Esophagus (tissue), 2 donors: ENCODE measurements at regions not wholly inside any gene's neighbourhood (a gene's known extent, or its start where the extent isn't known, plus 50 kb on each side); places are given as distances from the start of the nearest gene placed in this dataset.

ENCODE experiments used
- H3K27ac ChIP-seq, 2 donors: one replicate each; pipeline ENCODE4 v1.5.1; 2013; ENCODE audit warnings: low read depth in 2 of 2, mild to moderate bottlenecking in 2 of 2, inconsistent platforms in 1 of 2, low read length in 1 of 2, moderate library complexity in 1 of 2
- H3K27me3 ChIP-seq, 2 donors: one replicate each; pipeline ENCODE4 v1.6.1; 2013; ENCODE audit warnings: low read length in 2 of 2, control low read depth in 1 of 2, mild to moderate bottlenecking in 1 of 2; ENCODE audit not compliant: insufficient read depth in 2 of 2, control insufficient read depth in 1 of 2
- H3K36me3 ChIP-seq, 2 donors: one replicate each; pipeline ENCODE4 v1.6.1; 2013; ENCODE audit warnings: low read length in 1 of 2; ENCODE audit not compliant: control insufficient read depth in 2 of 2, insufficient read depth in 2 of 2
- H3K4me1 ChIP-seq, 2 donors: one replicate each; pipeline ENCODE4 v1.6.1; 2013; ENCODE audit warnings: low read length in 1 of 2; ENCODE audit not compliant: control insufficient read depth in 2 of 2, insufficient read depth in 2 of 2
- H3K4me3 ChIP-seq, 2 donors: one replicate each; pipeline ENCODE4 v1.5.1; 2013; ENCODE audit warnings: low read length in 2 of 2, mild to moderate bottlenecking in 2 of 2, low read depth in 1 of 2, moderate library complexity in 1 of 2
- H3K9me3 ChIP-seq, 2 donors: one replicate each; pipeline ENCODE4 v1.6.1; 2013; ENCODE audit warnings: mild to moderate bottlenecking in 2 of 2, low read depth in 1 of 2, low read length in 1 of 2, moderate library complexity in 1 of 2; ENCODE audit not compliant: control insufficient read depth in 2 of 2, insufficient read depth in 1 of 2
- WGBS, 2 donors: extraction: QIAGEN DNeasy Blood & Tissue Kit; methylation state at CpG; one replicate each; pipeline ENCODE4 v1.1.7; 2013; 5-methylcytosine and 5-hydroxymethylcytosine counted together
- donor health status: healthy with polysubstance abuse.
- donor health status: Bipolar disorder and iron deficiency.

GRCh38 chr4:181753207-181753606 lies 490.0 kb upstream of the TENM3 start:
- Histone ChIP-seq H3K4me1 (no peaks in the 10 kb centered on the region), H3K27me3 (no peaks in the 10 kb centered on the region), H3K36me3 (no peaks in the 10 kb centered on the region), H3K27ac (no peak overlapping the region), H3K4me3 (no peak overlapping the region), H3K9me3 (no peaks in the 10 kb centered on the region)
- 89 to 92% methylated on average over 4 of the region's 4 CpGs for WGBS, 2 donors

GRCh38 chr4:181755846-181756245 lies 487.4 kb upstream of the TENM3 start:
- no peaks in the 10 kb centered on the region for H3K4me1 ChIP-seq
- H3K27ac ChIP-seq, result no peak overlapping the region
- no peaks in the 10 kb centered on the region for H3K27me3 ChIP-seq
- H3K4me3 ChIP-seq, result no peak overlapping the region
- no peaks in the 10 kb centered on the region for H3K36me3 ChIP-seq
- H3K9me3 ChIP-seq, result no peaks in the 10 kb centered on the region
- 63 to 65% methylated on average over 5 of the region's 5 CpGs for WGBS, 2 donors

- no peak overlapping the region for H3K4me3 ChIP-seq
- H3K36me3 ChIP-seq, result no peaks in the 10 kb centered on the region
- H3K4me1 ChIP-seq, result no peaks in the 10 kb centered on the region
- no peak overlapping the region for H3K27ac ChIP-seq
- H3K27me3 ChIP-seq, result no peaks in the 10 kb centered on the region
- 41 to 43% methylated on average over 5 of the region's 5 CpGs for WGBS, 2 donors
- no peaks in the 10 kb centered on the region for H3K9me3 ChIP-seq
Observed at GRCh38 chr4:181756451-181757095, 486.6 kb upstream of the TENM3 start.

GRCh38 chr4:181757098-181757497 lies 486.1 kb upstream of the TENM3 start:
- Histone ChIP-seq H3K4me3 (no peak overlapping the region), H3K36me3 (no peaks in the 10 kb centered on the region), H3K9me3 (no peaks in the 10 kb centered on the region), H3K27me3 (no peaks in the 10 kb centered on the region), H3K4me1 (no peaks in the 10 kb centered on the region), H3K27ac (no peak overlapping the region)
- whole genome bisulfite sequencing, 2 donors, result 66 to 78% methylated on average over 3 of the region's 3 CpGs

DNA sequence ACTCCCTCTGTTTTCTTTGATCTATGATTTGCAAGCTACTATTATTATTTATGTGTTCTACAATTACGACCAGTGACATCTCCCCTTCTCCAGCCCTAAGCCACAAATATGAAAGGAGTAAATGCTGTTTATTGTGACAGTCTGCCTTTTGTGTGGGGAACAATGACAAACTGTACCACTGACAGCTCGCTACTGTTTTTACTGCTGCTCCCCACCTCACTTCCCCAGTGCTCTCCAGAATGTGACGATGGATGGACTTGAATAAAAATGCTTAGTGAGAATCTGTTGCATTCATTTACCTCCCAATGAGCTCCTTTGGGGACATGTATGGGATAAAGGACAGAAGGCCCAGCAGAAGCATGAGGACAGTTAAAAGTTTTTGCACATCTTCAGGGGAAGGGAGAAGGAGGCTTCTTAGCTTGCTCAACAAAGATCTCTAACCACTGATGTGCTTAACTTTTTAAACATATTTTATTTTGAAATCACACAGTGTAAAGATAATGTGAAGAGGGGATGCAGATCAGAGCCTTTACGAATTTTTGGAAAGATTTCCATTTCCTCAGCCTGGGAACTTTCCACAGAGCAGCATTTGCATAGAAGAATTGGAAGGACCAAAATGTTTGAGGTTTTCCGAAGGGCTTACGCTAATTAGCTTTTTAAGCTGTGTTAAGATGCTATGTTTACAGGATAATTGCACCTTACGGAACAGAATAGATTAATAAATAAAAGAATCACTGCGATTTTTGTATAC lies 485.1 kb upstream of the TENM3 start:
- Histone ChIP-seq H3K36me3 (no peaks in the 10 kb centered on the region), H3K27me3 (no peaks in the 10 kb centered on the region), H3K27ac (no peak overlapping the region), H3K4me3 (no peak overlapping the region), H3K4me1 (no peaks in the 10 kb centered on the region), H3K9me3 (no peaks in the 10 kb centered on the region)
- 71 to 72% methylated on average over 8 of the region's 8 CpGs for WGBS, 2 donors

- Histone ChIP-seq H3K36me3 (no peaks in the 10 kb centered on the region), H3K9me3 (no peaks in the 10 kb centered on the region), H3K4me3 (no peak overlapping the region), H3K4me1 (no peaks in the 10 kb centered on the region), H3K27me3 (no peaks in the 10 kb centered on the region), H3K27ac (no peak overlapping the region)
Observed at GRCh38 chr4:181760560-181760959, 482.6 kb upstream of the TENM3 start.

- 52 to 56% methylated on average over 7 of the region's 7 CpGs for WGBS, 2 donors
- Histone ChIP-seq H3K4me1 (no peaks in the 10 kb centered on the region), H3K4me3 (no peak overlapping the region), H3K27me3 (no peaks in the 10 kb centered on the region), H3K27ac (no peak overlapping the region), H3K9me3 (no peaks in the 10 kb centered on the region), H3K36me3 (no peaks in the 10 kb centered on the region)
Observed at GRCh38 chr4:181761156-181761555, 482.0 kb upstream of the TENM3 start.

GRCh38 chr4:181766061-181766548 lies 477.1 kb upstream of the TENM3 start:
- Histone ChIP-seq H3K27ac (no peak overlapping the region), H3K4me1 (no peaks in the 10 kb centered on the region), H3K27me3 (no peaks in the 10 kb centered on the region), H3K9me3 (no peaks in the 10 kb centered on the region), H3K36me3 (no peaks in the 10 kb centered on the region), H3K4me3 (no peak overlapping the region)
- WGBS, 2 donors, result 69 to 71% methylated on average over 9 of the region's 9 CpGs

- H3K4me1 ChIP-seq, result no peaks in the 10 kb centered on the region
- 79 to 85% methylated on average over 1 of the region's 1 CpG for WGBS, 2 donors
- H3K36me3 ChIP-seq, result no peaks in the 10 kb centered on the region
Observed at GRCh38 chr4:181770971-181771370, 472.2 kb upstream of the TENM3 start.

DNA sequence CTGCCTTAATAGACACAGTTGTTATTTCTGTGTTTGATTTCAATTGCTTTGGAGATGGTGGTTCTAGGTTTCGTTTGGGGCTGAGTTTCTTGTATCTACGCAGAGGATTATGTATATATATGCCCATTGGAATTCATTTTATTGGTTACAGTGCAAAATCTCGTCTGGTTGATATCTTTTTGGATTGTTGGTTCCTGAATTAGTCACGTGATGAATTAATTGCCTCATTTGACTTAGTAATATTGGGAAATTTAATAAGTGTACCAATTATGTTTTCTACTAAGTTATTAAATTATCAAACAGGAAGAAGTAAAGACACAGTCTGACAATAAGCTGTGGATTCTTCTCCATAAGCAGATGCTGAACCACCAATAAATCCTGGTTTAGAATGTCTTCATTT lies 467.9 kb upstream of the TENM3 start:
- H3K9me3 ChIP-seq, result no peaks in the 10 kb centered on the region
- H3K4me3 ChIP-seq, result no peak overlapping the region
- H3K27ac ChIP-seq, result no peak overlapping the region
- H3K4me1 ChIP-seq, result no peaks in the 10 kb centered on the region
- WGBS, 2 donors, result 83 to 84% methylated on average over 4 of the region's 4 CpGs
- H3K27me3 ChIP-seq, result no peaks in the 10 kb centered on the region
- H3K36me3 ChIP-seq, result no peaks in the 10 kb centered on the region

More at GRCh38 chr4:181770971-181771370, 472.2 kb upstream of the TENM3 start:
- Histone ChIP-seq H3K27me3 (no peaks in the 10 kb centered on the region), H3K4me3 (no peak overlapping the region), H3K9me3 (no peaks in the 10 kb centered on the region), H3K27ac (no peak overlapping the region)
